Occipital lobe (tissue), 1 donor: ENCODE measurements at regions not wholly inside any gene's neighbourhood (a gene's known extent, or its start where the extent isn't known, plus 50 kb on each side); places are given as distances from the start of the nearest gene placed in this dataset.

ENCODE experiments used
- DNase-seq: peaks from one replicate; lab custom pipeline; 2025; lab: John Stamatoyannopoulos, UW

- no peak for DNase-seq
These were observed 84.9 kb upstream of the SLC44A3 start for GRCh38 chr1:94734963-94735901.

- no peak for DNase-seq
These were observed 88.3 kb upstream of the SLC44A3 start for GRCh38 chr1:94731891-94732290.

- DNase-seq, result no peak
These were observed 89.7 kb upstream of the SLC44A3 start for GRCh38 chr1:94730450-94730849.

GRCh38 chr1:94729267-94729666, 90.9 kb upstream of the SLC44A3 start:
- DNase-seq, result no peak

GRCh38 chr1:94727846-94728715, 92.1 kb upstream of the SLC44A3 start:
- no peak for DNase-seq

- DNase-seq, result no peak
These were observed 93.0 kb upstream of the SLC44A3 start for GRCh38 chr1:94726981-94727685.

- no peak for DNase-seq
These were observed 94.6 kb upstream of the SLC44A3 start for GRCh38 chr1:94725566-94725965.

GRCh38 chr1:94723894-94724293, 96.3 kb upstream of the SLC44A3 start:
- no peak for DNase-seq

GRCh38 chr1:94723463-94723862, 96.7 kb upstream of the SLC44A3 start:
- DNase-seq, result no peak

GRCh38 chr1:94722181-94722580, 98.0 kb upstream of the SLC44A3 start:
- no peak for DNase-seq

GRCh38 chr1:94721240-94721639, 98.9 kb upstream of the SLC44A3 start:
- no peak for DNase-seq

GRCh38 chr1:94719926-94720793, 100.0 kb upstream of the SLC44A3 start:
- no peak for DNase-seq

GRCh38 chr1:94716965-94717364, 103.2 kb upstream of the SLC44A3 start:
- no peak for DNase-seq

GRCh38 chr1:94715321-94715720, 104.8 kb upstream of the SLC44A3 start:
- DNase-seq, result no peak

- DNase-seq, result no peak
These were observed 105.6 kb upstream of the SLC44A3 start for GRCh38 chr1:94714552-94714951.

GRCh38 chr1:94714152-94714551, 106.0 kb upstream of the SLC44A3 start:
- no peak for DNase-seq

GRCh38 chr1:94713472-94714141, 106.5 kb upstream of the SLC44A3 start:
- peak; percentile 13 for DNase-seq

GRCh38 chr1:94709891-94710581, 110.1 kb upstream of the SLC44A3 start:
- no peak for DNase-seq

GRCh38 chr1:94708811-94709210, 111.3 kb upstream of the SLC44A3 start:
- no peak for DNase-seq

GRCh38 chr1:94708299-94708685, 111.9 kb upstream of the SLC44A3 start:
- no peak for DNase-seq
